Tibial nerve (tissue), 4 donors: ENCODE measurements at regions not wholly inside any gene's neighbourhood (a gene's known extent, or its start where the extent isn't known, plus 50 kb on each side); places are given as distances from the start of the nearest gene placed in this dataset.

Source experiments
- DNase-seq, 2 donors: peaks; one replicate each; pipeline ENCODE4 v3.0.0-alpha.2; 2019; ENCODE audit warnings: low spot score in 2 of 2
- H3K27ac ChIP-seq, 4 donors: fragments of 200-600 bp; sonication (generic) in 3 of 4; one replicate each; pipeline ENCODE4 v1.5.1; 2017 to 2019; ENCODE audit warnings: mild to moderate bottlenecking in 1 of 4
- H3K27me3 ChIP-seq, 2 donors: fragments of 200-600 bp; sonication (generic) in 1 of 2; one replicate each; pipeline versions ENCODE4 v1.5.1 to v1.6.0; 2017 to 2019
- H3K36me3 ChIP-seq, 3 donors: fragments of 200-600 bp; sonication (generic); one replicate each; pipeline ENCODE4 v1.5.1; 2018 to 2019
- H3K4me1 ChIP-seq, 4 donors: fragments of 200-600 bp; sonication (generic) in 3 of 4; one replicate each; pipeline ENCODE4 v1.5.1; 2017 to 2019
- H3K4me3 ChIP-seq, 4 donors: fragments of 200-600 bp; sonication (generic) in 3 of 4; one replicate each; pipeline ENCODE4 v1.5.1; 2017 to 2019; ENCODE audit warnings: mild to moderate bottlenecking in 1 of 4, moderate library complexity in 1 of 4
- H3K9me3 ChIP-seq, 4 donors: fragments of 200-600 bp; sonication (generic) in 3 of 4; one replicate each; pipeline ENCODE4 v1.5.1; 2017 to 2019
- EP300 ChIP-seq, 2 donors: sonication (generic); formaldehyde crosslinking; IDR thresholded peaks; one replicate each; pipeline ENCODE4 v1.6.1; 2017; ENCODE audit warnings: antibody characterized with exemption in 2 of 2, mild to moderate bottlenecking in 1 of 2
- POLR2A ChIP-seq, 2 donors: fragments of 450-650 bp; IDR thresholded peaks; one replicate each; pipeline ENCODE4 v1.6.1; 2017; ENCODE audit warnings: antibody characterized with exemption in 2 of 2, mild to moderate bottlenecking in 2 of 2, moderate library complexity in 2 of 2
- WGBS, 2 donors: methylation state at CpG; one replicate each; pipeline ENCODE4 v1.1.5; 2018; 5-methylcytosine and 5-hydroxymethylcytosine counted together
- TF ChIP-seq, protein P1 (sequence below), 5 experiments: fragments of 200-600 bp in 3 of 5; fragments of 450-650 bp in 2 of 5; sonication (generic) in 3 of 5; IDR thresholded peaks; one replicate each; pipeline ENCODE4 v1.5.1; 2016 to 2019; ENCODE audit warnings: antibody characterized with exemption in 5 of 5, mild to moderate bottlenecking in 3 of 5, moderate library complexity in 2 of 5

DNA sequence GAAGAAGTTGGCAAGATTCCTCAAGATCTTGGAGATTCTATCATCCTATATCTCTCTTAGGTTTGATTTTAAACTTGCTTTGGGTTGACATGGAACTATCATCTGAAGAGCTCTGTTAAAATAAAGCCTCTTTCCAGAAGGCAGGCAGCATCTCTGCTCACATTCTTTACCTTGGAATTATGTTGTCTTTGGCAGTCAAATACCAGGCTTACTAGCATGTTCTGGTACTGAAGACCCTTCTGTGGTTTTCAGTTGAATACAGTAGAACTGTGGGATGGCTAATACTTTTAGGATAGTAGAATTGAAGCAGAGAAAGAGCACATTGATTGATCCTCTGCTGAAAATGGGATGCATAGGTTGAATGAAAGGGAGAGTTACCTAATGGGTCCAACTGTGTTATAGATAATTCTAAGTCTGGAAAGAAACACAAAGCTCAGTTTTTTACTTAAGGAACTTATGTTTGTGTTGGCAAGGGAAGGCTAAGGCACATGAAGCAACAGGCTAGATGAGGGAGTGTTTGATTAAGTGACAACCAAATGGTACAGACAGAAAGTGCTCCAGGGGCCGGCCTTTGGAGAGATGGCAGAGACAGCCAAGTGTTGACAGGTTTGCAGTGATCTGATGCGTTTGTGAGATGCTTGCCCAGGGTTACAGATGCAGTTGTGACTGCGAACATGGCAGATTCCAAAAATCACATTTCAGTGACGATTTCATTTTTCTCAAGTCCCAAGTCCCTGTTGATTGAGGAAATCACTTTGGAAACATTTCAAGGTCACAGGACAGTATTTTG, 397.9 kb downstream of the MEIS1 start:
- Histone ChIP-seq H3K36me3 (no peaks in the 10 kb centered on the region), H3K27ac (no peak overlapping the region), H3K4me1 (no peaks in the 10 kb centered on the region), H3K9me3 (no peaks in the 10 kb centered on the region), H3K27me3 (no peaks in the 10 kb centered on the region), H3K4me3 (no peak overlapping the region)
- no peak for DNase-seq
- 76 to 77% methylated on average over 4 of the region's 4 CpGs for WGBS, 2 donors
- no peak for TF ChIP-seq EP300 (IDR thresholded peaks at IDR 0.05)
- TF ChIP-seq, protein P1, sequence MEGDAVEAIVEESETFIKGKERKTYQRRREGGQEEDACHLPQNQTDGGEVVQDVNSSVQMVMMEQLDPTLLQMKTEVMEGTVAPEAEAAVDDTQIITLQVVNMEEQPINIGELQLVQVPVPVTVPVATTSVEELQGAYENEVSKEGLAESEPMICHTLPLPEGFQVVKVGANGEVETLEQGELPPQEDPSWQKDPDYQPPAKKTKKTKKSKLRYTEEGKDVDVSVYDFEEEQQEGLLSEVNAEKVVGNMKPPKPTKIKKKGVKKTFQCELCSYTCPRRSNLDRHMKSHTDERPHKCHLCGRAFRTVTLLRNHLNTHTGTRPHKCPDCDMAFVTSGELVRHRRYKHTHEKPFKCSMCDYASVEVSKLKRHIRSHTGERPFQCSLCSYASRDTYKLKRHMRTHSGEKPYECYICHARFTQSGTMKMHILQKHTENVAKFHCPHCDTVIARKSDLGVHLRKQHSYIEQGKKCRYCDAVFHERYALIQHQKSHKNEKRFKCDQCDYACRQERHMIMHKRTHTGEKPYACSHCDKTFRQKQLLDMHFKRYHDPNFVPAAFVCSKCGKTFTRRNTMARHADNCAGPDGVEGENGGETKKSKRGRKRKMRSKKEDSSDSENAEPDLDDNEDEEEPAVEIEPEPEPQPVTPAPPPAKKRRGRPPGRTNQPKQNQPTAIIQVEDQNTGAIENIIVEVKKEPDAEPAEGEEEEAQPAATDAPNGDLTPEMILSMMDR (IDR thresholded peaks at IDR 0.05): no peak
- no peak for TF ChIP-seq POLR2A (IDR thresholded peaks at IDR 0.05)

GRCh38 chr2:66834859-66835258, 399.9 kb downstream of the MEIS1 start:
- Histone ChIP-seq H3K27ac (no peak overlapping the region), H3K4me1 (no peaks in the 10 kb centered on the region), H3K9me3 (no peaks in the 10 kb centered on the region), H3K27me3 (no peaks in the 10 kb centered on the region), H3K4me3 (no peak overlapping the region), H3K36me3 (no peaks in the 10 kb centered on the region)
- no peak for DNase-seq
- TF ChIP-seq, protein P1 (IDR thresholded peaks at IDR 0.05): no peak
- TF ChIP-seq EP300 (IDR thresholded peaks at IDR 0.05) (no peak), POLR2A (IDR thresholded peaks at IDR 0.05) (no peak)
- WGBS, 2 donors: 88 to 94% methylated on average over 4 of the region's 4 CpGs

DNA sequence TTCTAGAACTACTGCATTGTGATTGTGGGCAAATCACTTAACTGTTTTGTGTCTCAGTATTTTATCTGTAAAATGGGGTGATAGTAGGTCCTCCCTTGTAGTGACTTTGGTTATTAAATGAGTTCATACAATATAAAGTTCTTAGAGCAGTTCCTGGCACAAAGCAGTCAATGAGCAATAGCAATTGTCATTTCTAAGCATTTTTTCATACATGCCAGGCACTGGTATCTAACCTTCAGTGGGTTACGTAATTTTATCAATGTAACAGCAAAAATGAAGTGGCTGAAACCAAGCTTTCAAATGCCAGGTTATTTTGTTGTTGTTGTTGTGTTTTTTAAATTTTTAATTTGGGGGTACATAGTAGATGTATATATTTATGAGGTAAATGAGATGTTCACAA, 401.9 kb downstream of the MEIS1 start:
- WGBS, 2 donors: 77 to 89% methylated on average over 1 of the region's 1 CpG
- DNase-seq: no peak
- TF ChIP-seq, protein P1 (IDR thresholded peaks at IDR 0.05): no peak
- TF ChIP-seq POLR2A (IDR thresholded peaks at IDR 0.05) (no peak), EP300 (IDR thresholded peaks at IDR 0.05) (no peak)

GRCh38 chr2:66839551-66840320, 404.8 kb downstream of the MEIS1 start:
- H3K36me3 ChIP-seq: no peaks in the 10 kb centered on the region
- no peaks in the 10 kb centered on the region for H3K27me3 ChIP-seq
- TF ChIP-seq EP300 (IDR thresholded peaks at IDR 0.05) (no peak), POLR2A (IDR thresholded peaks at IDR 0.05) (no peak)
- TF ChIP-seq, protein P1 (IDR thresholded peaks at IDR 0.05): no peak
- no peak overlapping the region for H3K27ac ChIP-seq
- no peaks in the 10 kb centered on the region for H3K9me3 ChIP-seq
- no peak for DNase-seq
- no peaks in the 10 kb centered on the region for H3K4me1 ChIP-seq
- WGBS, 2 donors: 44 to 50% methylated on average over 4 of the region's 4 CpGs
- no peak overlapping the region for H3K4me3 ChIP-seq

More for the DNA sequence above, 401.9 kb downstream of the MEIS1 start:
- Histone ChIP-seq H3K4me1 (no peaks in the 10 kb centered on the region), H3K27me3 (no peaks in the 10 kb centered on the region), H3K27ac (no peak overlapping the region), H3K36me3 (no peaks in the 10 kb centered on the region), H3K4me3 (no peak overlapping the region), H3K9me3 (no peaks in the 10 kb centered on the region)
